Fibroblast of lung (primary cell): ENCODE measurements at regions not wholly inside any gene's neighbourhood (a gene's known extent, or its start where the extent isn't known, plus 50 kb on each side); places are given as distances from the start of the nearest gene placed in this dataset.
"Not testable (repeated sequence)": the region's sequence is repeated elsewhere in the genome, so short reads cannot be mapped to it uniquely, and the experiment has no call there.

ENCODE experiments used
- DNase-seq, 2 donors: peaks; one replicate each; pipeline versions ENCODE4 v3.0.0 to v3.0.0-alpha.2; 2010; ENCODE audit warnings: low read depth in 2 of 2
- H2AFZ ChIP-seq: 2 replicates; pipeline ENCODE4 v1.5.1; 2012; ENCODE audit warnings: low read length, control low read depth, inconsistent platforms
- H3K27ac ChIP-seq: 2 replicates; pipeline ENCODE4 v1.5.1; 2011; ENCODE audit warnings: low read length, control low read depth; ENCODE audit not compliant: insufficient read depth
- H3K27me3 ChIP-seq: 2 replicates; pipeline ENCODE4 v1.5.1; 2011; ENCODE audit warnings: mild to moderate bottlenecking, low read length; ENCODE audit not compliant: control insufficient read depth, insufficient read depth
- H3K36me3 ChIP-seq: 2 replicates; pipeline ENCODE4 v1.5.1; 2011; ENCODE audit warnings: low read length; ENCODE audit not compliant: control insufficient read depth, insufficient read depth
- H3K4me1 ChIP-seq: 2 replicates; pipeline ENCODE4 v1.5.1; 2011; ENCODE audit warnings: low read length; ENCODE audit not compliant: control insufficient read depth, insufficient read depth; ENCODE audit errors: extremely low read depth
- H3K4me2 ChIP-seq: 2 replicates; pipeline ENCODE4 v1.5.1; 2011; ENCODE audit warnings: low read length, control low read depth; ENCODE audit not compliant: insufficient read depth; ENCODE audit errors: extremely low read depth
- H3K4me3 ChIP-seq, 4 experiments: fragments of 200-600 bp in 1 of 4; sonication (generic) in 1 of 4; replicated peaks in 1 of 4; 2 replicates each; pipeline ENCODE4 v1.5.1; 2011 to 2016; ENCODE audit warnings: low read length in 4 of 4, low read depth in 3 of 4, mild to moderate bottlenecking in 3 of 4, control low read depth in 2 of 4, inconsistent platforms in 1 of 4, mixed read lengths in 1 of 4; ENCODE audit not compliant: insufficient read depth in 1 of 4; ENCODE audit errors: control extremely low read depth in 1 of 4
- H3K79me2 ChIP-seq: 2 replicates; pipeline ENCODE4 v1.5.1; 2012; ENCODE audit warnings: mild to moderate bottlenecking, low read length, inconsistent platforms; ENCODE audit not compliant: control insufficient read depth, insufficient read depth
- H3K9ac ChIP-seq: 2 replicates; pipeline ENCODE4 v1.5.1; 2011; ENCODE audit warnings: mild to moderate bottlenecking, low read length, control low read depth; ENCODE audit not compliant: insufficient read depth
- H3K9me3 ChIP-seq: 2 replicates; pipeline ENCODE4 v1.5.1; 2012; ENCODE audit warnings: low read depth, low read length; ENCODE audit not compliant: control insufficient read depth, insufficient read depth
- H4K20me1 ChIP-seq: 2 replicates; pipeline ENCODE4 v1.5.1; 2011; ENCODE audit warnings: low read length; ENCODE audit not compliant: control insufficient read depth, insufficient read depth; ENCODE audit errors: extremely low read depth
- CTCF ChIP-seq, 2 donors: IDR thresholded peaks in 1 of 2; conservative IDR thresholded peaks in 1 of 2; 1 replicate in 1 of 2; 2 replicates in 1 of 2; pipeline ENCODE4 v1.5.1; 2011 to 2012; ENCODE audit warnings: low read length in 2 of 2, control low read depth in 1 of 2, inconsistent platforms in 1 of 2, low read depth in 1 of 2, mild to moderate bottlenecking in 1 of 2
- EZH2 ChIP-seq: IDR thresholded peaks from 2 replicates; pipeline ENCODE4 v1.5.1; 2012; ENCODE audit warnings: low read length, control low read depth, mild to moderate bottlenecking; ENCODE audit errors: missing control alignments

- Histone ChIP-seq H3K27ac (no peak overlapping the region), H3K4me2 (no peak overlapping the region), H3K9ac (no peak overlapping the region), H3K79me2 (no peaks in the 10 kb centered on the region), H3K27me3 (no peaks in the 10 kb centered on the region), H3K4me3 (no peak overlapping the region), H3K4me1 (no peaks in the 10 kb centered on the region), H4K20me1 (no peaks in the 10 kb centered on the region), H3K9me3 (no peaks in the 10 kb centered on the region), H2AFZ (no peak overlapping the region), H3K36me3 (no peaks in the 10 kb centered on the region)
- TF ChIP-seq EZH2 (no peak), CTCF (conservative IDR thresholded peaks at IDR 0.05 in 1 of 2, IDR thresholded peaks at IDR 0.05 in 1 of 2; ENCODE audit: low read depth in 1 of 2, low read length in 2 of 2) (no peak)
- no peak for DNase-seq
Observed at GRCh38 chrX:139002319-139002718, 290.8 kb upstream of the FGF13 start.

DNA sequence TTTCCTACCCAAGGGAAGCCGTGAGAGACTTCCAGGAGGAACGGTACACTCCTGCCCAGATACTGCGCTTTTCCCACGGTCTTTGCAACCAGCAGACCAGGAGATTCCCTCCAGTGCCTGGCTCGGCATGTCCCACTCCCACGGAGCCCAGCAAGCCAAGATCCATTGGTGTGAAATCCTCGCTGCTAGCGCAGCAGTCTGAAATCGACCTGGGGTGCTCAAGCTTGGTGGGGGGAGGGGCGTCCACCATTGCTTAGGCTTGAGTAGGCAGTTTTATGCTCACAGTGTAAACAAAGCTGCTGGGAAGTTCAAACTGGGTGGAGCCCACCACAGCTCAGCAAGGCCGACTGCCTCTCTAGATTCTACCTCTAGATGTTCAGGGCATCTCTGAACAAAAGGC lies 284.8 kb upstream of the FGF13 start:
- Histone ChIP-seq H3K9me3 (no peaks in the 10 kb centered on the region), H3K4me2 (no peak overlapping the region), H2AFZ (no peak overlapping the region), H3K4me3 (no peak overlapping the region), H3K79me2 (no peaks in the 10 kb centered on the region), H3K27ac (no peak overlapping the region), H3K9ac (no peak overlapping the region), H3K36me3 (no peaks in the 10 kb centered on the region), H3K4me1 (no peaks in the 10 kb centered on the region), H3K27me3 (no peaks in the 10 kb centered on the region), H4K20me1 (no peaks in the 10 kb centered on the region)
- DNase-seq = no peak
- no peak for TF ChIP-seq CTCF (conservative IDR thresholded peaks at IDR 0.05 in 1 of 2, IDR thresholded peaks at IDR 0.05 in 1 of 2; ENCODE audit: low read depth in 1 of 2, low read length in 2 of 2)
- TF ChIP-seq EZH2 = no peak

GRCh38 chrX:138995458-138995857 lies 283.9 kb upstream of the FGF13 start:
- TF ChIP-seq CTCF (conservative IDR thresholded peaks at IDR 0.05 in 1 of 2, IDR thresholded peaks at IDR 0.05 in 1 of 2; ENCODE audit: low read depth in 1 of 2, low read length in 2 of 2) (no peak), EZH2 (no peak)
- Histone ChIP-seq H3K4me1 (no peaks in the 10 kb centered on the region), H3K36me3 (no peaks in the 10 kb centered on the region), H3K4me2 (no peak overlapping the region), H3K9ac (no peak overlapping the region), H2AFZ (no peak overlapping the region), H3K79me2 (no peaks in the 10 kb centered on the region), H4K20me1 (no peaks in the 10 kb centered on the region), H3K27ac (no peak overlapping the region), H3K4me3 (no peak overlapping the region), H3K27me3 (no peaks in the 10 kb centered on the region), H3K9me3 (no peaks in the 10 kb centered on the region)
- no peak for DNase-seq

GRCh38 chrX:138990425-138990824 lies 278.9 kb upstream of the FGF13 start:
- not testable (repeated sequence) for H2AFZ ChIP-seq, H3K4me2 ChIP-seq, H3K27ac ChIP-seq, H3K79me2 ChIP-seq, H3K4me1 ChIP-seq, H3K27me3 ChIP-seq, H3K9ac ChIP-seq, H3K4me3 ChIP-seq, H3K9me3 ChIP-seq, H4K20me1 ChIP-seq, DNase-seq, H3K36me3 ChIP-seq
